ENCODE measurements at regions not wholly inside any gene's neighbourhood (a gene's known extent, or its start where the extent isn't known, plus 50 kb on each side); places are given as distances from the start of the nearest gene placed in this dataset.
A peak's percentile ranks its signal among the peaks of the same experiment; 100 is the strongest.

- DNase-seq (ENCODE audit: extremely low spot score, unreplicated experiment), result no peak
- Mint-ChIP-seq H3K27me3 (ENCODE audit: unreplicated experiment) (no peaks in the 10 kb centered on the region), H3K4me1 (ENCODE audit: unreplicated experiment) (peaks cover 15% of the 10 kb centered on the region), H3K36me3 (ENCODE audit: unreplicated experiment) (no peaks in the 10 kb centered on the region), H3K4me3 (ENCODE audit: unreplicated experiment) (no peak overlapping the region), H3K9me3 (ENCODE audit: unreplicated experiment) (no peaks in the 10 kb centered on the region), H3K27ac (ENCODE audit: unreplicated experiment) (no peak overlapping the region)
- TF ChIP-seq, protein P1, sequence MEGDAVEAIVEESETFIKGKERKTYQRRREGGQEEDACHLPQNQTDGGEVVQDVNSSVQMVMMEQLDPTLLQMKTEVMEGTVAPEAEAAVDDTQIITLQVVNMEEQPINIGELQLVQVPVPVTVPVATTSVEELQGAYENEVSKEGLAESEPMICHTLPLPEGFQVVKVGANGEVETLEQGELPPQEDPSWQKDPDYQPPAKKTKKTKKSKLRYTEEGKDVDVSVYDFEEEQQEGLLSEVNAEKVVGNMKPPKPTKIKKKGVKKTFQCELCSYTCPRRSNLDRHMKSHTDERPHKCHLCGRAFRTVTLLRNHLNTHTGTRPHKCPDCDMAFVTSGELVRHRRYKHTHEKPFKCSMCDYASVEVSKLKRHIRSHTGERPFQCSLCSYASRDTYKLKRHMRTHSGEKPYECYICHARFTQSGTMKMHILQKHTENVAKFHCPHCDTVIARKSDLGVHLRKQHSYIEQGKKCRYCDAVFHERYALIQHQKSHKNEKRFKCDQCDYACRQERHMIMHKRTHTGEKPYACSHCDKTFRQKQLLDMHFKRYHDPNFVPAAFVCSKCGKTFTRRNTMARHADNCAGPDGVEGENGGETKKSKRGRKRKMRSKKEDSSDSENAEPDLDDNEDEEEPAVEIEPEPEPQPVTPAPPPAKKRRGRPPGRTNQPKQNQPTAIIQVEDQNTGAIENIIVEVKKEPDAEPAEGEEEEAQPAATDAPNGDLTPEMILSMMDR (IDR thresholded peaks at IDR 0.05), result no peak
Observed at GRCh38 chr5:67319935-67320725, 123.5 kb upstream of the CD180 start.

DNA sequence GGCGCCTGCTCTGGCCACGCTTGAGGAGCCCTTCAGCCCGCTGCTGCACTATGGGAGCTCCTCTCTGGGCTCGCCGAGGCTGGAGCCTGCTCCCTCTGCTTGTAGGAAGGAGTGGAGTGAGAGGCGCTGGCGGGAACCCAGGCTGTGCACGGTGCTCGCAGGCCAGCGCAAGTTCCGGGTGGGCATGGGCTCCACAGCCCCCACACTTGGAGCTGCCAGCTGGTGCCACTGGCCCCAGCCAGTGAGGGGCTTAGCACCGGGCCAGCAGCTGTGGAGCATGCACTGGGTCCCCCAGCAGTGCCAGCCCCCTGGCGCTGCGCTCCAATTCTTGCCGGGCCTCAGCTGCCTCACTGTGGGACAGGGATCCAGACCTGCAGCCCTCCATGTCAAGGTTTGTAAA lies 122.1 kb upstream of the CD180 start:
- H3K27ac Mint-ChIP-seq (ENCODE audit: unreplicated experiment), result no peak overlapping the region
- no peak overlapping the region for H3K4me3 Mint-ChIP-seq (ENCODE audit: unreplicated experiment)

DNA sequence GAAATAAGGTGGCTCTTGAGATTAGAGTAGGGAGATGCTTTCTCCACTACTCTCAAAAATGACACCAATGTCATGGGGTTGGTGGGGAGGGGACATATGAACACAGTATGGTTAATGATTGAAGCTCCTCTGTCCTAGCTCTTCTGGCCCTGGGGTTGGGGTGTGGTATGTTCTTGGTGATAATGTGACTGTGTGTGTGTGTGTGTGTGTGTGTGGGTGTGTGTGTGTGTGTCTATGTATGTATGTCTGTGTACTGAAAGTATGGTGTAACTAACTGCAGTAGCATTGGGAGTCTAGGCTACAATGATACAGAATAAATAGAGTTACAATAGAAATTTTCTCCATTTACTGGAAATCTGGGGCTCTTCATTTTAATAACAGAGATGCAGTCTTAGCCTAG lies 121.0 kb upstream of the CD180 start:
- TF ChIP-seq, protein P1 (IDR thresholded peaks at IDR 0.05), result no peak
- H3K27me3 Mint-ChIP-seq (ENCODE audit: unreplicated experiment), result no peaks in the 10 kb centered on the region

More for the DNA sequence above, 122.1 kb upstream of the CD180 start:
- Mint-ChIP-seq H3K4me1 (ENCODE audit: unreplicated experiment) (peaks cover 25% of the 10 kb centered on the region), H3K27me3 (ENCODE audit: unreplicated experiment) (no peaks in the 10 kb centered on the region), H3K9me3 (ENCODE audit: unreplicated experiment) (no peaks in the 10 kb centered on the region), H3K36me3 (ENCODE audit: unreplicated experiment) (no peaks in the 10 kb centered on the region)
- TF ChIP-seq, protein P1 (IDR thresholded peaks at IDR 0.05), result no peak
- DNase-seq (ENCODE audit: extremely low spot score, unreplicated experiment), result no peak

DNA sequence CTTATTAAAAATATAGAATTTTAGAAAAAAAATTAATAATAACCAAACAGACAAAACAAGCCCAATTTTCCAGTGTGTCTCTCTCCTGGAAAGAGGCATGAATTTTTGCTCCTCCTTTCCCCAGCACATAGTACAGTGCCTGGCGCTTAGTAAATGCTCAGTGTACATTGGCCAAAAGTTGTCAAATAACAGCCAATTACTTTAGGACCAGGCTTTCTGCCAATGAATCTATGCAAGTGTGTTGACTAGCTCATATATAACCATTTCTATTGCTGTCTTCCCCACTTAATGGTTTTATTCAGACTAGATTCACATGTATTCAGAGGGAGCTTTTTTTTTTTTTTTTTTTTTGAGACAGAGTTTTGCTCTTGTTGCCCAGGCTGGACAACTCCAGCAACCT lies 120.1 kb upstream of the CD180 start:
- Mint-ChIP-seq H3K27ac (ENCODE audit: unreplicated experiment) (no peak overlapping the region), H3K27me3 (ENCODE audit: unreplicated experiment) (no peaks in the 10 kb centered on the region), H3K9me3 (ENCODE audit: unreplicated experiment) (no peaks in the 10 kb centered on the region), H3K4me1 (ENCODE audit: unreplicated experiment) (peaks cover 26% of the 10 kb centered on the region), H3K36me3 (ENCODE audit: unreplicated experiment) (no peaks in the 10 kb centered on the region), H3K4me3 (ENCODE audit: unreplicated experiment) (no peak overlapping the region)
- DNase-seq (ENCODE audit: extremely low spot score, unreplicated experiment), result no peak
- TF ChIP-seq, protein P1 (IDR thresholded peaks at IDR 0.05), result no peak

More for the DNA sequence above, 121.0 kb upstream of the CD180 start:
- Mint-ChIP-seq H3K4me1 (ENCODE audit: unreplicated experiment) (peaks cover 26% of the 10 kb centered on the region), H3K36me3 (ENCODE audit: unreplicated experiment) (no peaks in the 10 kb centered on the region), H3K9me3 (ENCODE audit: unreplicated experiment) (no peaks in the 10 kb centered on the region), H3K4me3 (ENCODE audit: unreplicated experiment) (no peak overlapping the region), H3K27ac (ENCODE audit: unreplicated experiment) (no peak overlapping the region)
- DNase-seq (ENCODE audit: extremely low spot score, unreplicated experiment), result no peak

DNA sequence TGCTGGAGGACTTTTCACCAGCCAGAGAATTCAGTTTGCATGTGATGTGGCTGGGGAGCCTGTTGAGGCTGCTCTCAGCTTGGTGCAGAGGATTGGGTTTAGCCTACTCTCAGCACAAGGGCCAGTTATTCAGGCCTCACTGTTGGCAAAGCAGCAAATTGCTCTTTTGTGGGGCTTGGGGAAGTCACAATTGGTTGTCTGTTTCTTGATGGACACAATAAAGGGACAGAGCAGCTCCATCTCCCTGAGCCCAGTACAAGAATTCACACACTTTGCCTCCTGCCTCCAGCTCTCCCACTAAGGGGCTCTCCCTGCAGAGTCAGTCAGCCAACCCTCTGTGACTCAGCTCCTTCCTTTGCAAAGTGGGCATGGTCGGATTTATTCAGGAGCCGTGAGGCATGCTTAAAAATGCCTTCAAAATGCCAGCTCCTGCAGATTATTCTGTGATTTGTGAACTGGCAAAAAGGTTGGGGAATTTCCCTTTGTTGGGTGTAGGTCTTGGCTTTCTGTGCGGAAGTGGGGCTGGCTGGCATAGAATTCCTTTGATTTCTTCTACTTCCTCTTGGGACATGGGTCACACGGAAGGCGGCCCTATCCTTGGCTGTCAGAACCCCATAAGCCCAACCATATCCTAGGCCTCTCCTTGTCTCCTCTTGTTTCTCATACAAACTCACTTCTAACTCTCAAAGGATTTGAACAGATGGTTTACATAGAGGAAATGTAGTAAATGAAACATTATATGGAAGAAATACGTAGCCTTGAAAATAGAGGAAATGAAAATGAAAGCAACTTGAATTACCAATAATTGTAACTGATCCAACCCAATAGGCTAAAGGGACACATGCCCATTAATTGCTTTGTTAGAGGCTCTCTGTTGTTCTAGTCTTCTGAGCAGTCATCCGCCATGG lies 118.7 kb upstream of the CD180 start:
- peak overlapping the region; percentile 60 for H3K4me3 Mint-ChIP-seq (ENCODE audit: unreplicated experiment)
- H3K36me3 Mint-ChIP-seq (ENCODE audit: unreplicated experiment), result no peaks in the 10 kb centered on the region
- peak overlapping the region; percentile 91 for H3K27ac Mint-ChIP-seq (ENCODE audit: unreplicated experiment)
- no peak for DNase-seq (ENCODE audit: extremely low spot score, unreplicated experiment)
- peaks cover 26% of the 10 kb centered on the region for H3K4me1 Mint-ChIP-seq (ENCODE audit: unreplicated experiment)
- no peaks in the 10 kb centered on the region for H3K27me3 Mint-ChIP-seq (ENCODE audit: unreplicated experiment)
- TF ChIP-seq, protein P1 (IDR thresholded peaks at IDR 0.05), result peak; percentile 21
- peaks cover 4% of the 10 kb centered on the region for H3K9me3 Mint-ChIP-seq (ENCODE audit: unreplicated experiment)

Data from osteocyte (in vitro differentiated cells).